Gastroesophageal sphincter (tissue), 4 donors: ENCODE measurements at regions not wholly inside any gene's neighbourhood (a gene's known extent, or its start where the extent isn't known, plus 50 kb on each side); places are given as distances from the start of the nearest gene placed in this dataset.

Experiments
- ATAC-seq: fragments of 150-250 bp; one replicate; pipeline ENCODE4 v1.9.1; 2016; ENCODE audit warnings: mild to moderate bottlenecking, moderate library complexity
- H3K27ac ChIP-seq, 4 donors: fragments of 200-600 bp; sonication (generic) in 3 of 4; 1 replicate in 3 of 4; 2 replicates in 1 of 4; pipeline ENCODE4 v1.5.1; 2016 to 2019
- H3K27me3 ChIP-seq: fragments of 200-600 bp; sonication (generic); one replicate; pipeline ENCODE4 v1.5.1; 2019
- H3K36me3 ChIP-seq, 2 donors: fragments of 200-600 bp; sonication (generic); one replicate each; pipeline ENCODE4 v1.5.1; 2019; ENCODE audit warnings: control low read depth in 1 of 2
- H3K4me1 ChIP-seq, 3 donors: fragments of 200-600 bp; sonication (generic); 1 replicate in 2 of 3; 2 replicates in 1 of 3; pipeline ENCODE4 v1.5.1; 2016 to 2019; ENCODE audit warnings: control low read depth in 2 of 3
- H3K4me3 ChIP-seq, 2 donors: fragments of 200-600 bp; sonication (generic); one replicate each; pipeline ENCODE4 v1.5.1; 2019; ENCODE audit warnings: mild to moderate bottlenecking in 1 of 2, moderate library complexity in 1 of 2
- H3K9me3 ChIP-seq, 3 donors: fragments of 200-600 bp; sonication (generic); one replicate each; pipeline ENCODE4 v1.5.1; 2017 to 2019; ENCODE audit warnings: control low read depth in 2 of 3
- CTCF ChIP-seq, 4 experiments: fragments of 200-600 bp in 2 of 4; fragments of 450-650 bp in 2 of 4; sonication (generic) in 1 of 4; IDR thresholded peaks; one replicate each; pipeline ENCODE4 v1.5.1; 2017 to 2019; ENCODE audit warnings: antibody characterized with exemption in 4 of 4, mild to moderate bottlenecking in 2 of 4, moderate library complexity in 2 of 4
- EP300 ChIP-seq: sonication (generic); formaldehyde crosslinking; IDR thresholded peaks from one replicate; pipeline ENCODE4 v1.6.1; 2017; ENCODE audit warnings: antibody characterized with exemption, mild to moderate bottlenecking
- POLR2A ChIP-seq, 2 donors: fragments of 450-650 bp; IDR thresholded peaks; one replicate each; pipeline ENCODE4 v1.6.1; 2017; ENCODE audit warnings: antibody characterized with exemption in 2 of 2, mild to moderate bottlenecking in 2 of 2, moderate library complexity in 1 of 2
- POLR2AphosphoS5 ChIP-seq: sonication (generic); formaldehyde crosslinking; IDR thresholded peaks from one replicate; pipeline ENCODE4 v1.6.1; 2017; ENCODE audit warnings: antibody characterized with exemption
- WGBS, 2 donors: methylation state at CpG; one replicate each; pipeline ENCODE4 v1.1.5; 2018; ENCODE audit warnings: low coverage in 1 of 2; 5-methylcytosine and 5-hydroxymethylcytosine counted together

- 81 to 100% methylated on average over 2 to 5 of the region's 6 CpGs for WGBS, 2 donors
- no peak for TF ChIP-seq POLR2AphosphoS5
- TF ChIP-seq POLR2A (IDR thresholded peaks at IDR 0.05), result no peak
- TF ChIP-seq CTCF (IDR thresholded peaks at IDR 0.05), result no peak
- no peak for TF ChIP-seq EP300
Measured at GRCh38 chr2:17228461-17228860, 289.8 kb downstream of the RAD51AP2 start.

DNA sequence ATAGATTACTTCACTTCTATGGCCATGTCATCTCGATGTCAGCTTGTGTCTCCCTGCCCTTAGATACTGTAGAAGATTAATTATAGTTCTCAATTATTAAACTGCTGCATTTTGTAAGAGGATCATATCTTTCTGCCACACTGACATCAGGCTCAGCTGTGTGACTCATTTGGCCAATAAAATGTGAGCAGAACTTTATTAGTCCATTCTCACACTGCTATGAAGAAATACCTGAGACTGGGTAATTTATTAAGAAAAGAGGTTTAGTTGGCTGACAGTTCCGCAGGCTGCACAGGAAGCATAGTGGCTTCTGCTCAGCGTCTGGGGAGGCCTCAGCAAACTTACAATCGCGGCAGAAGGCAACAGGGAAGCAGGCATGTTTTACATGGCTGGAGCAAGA lies 290.4 kb downstream of the RAD51AP2 start:
- H3K27ac ChIP-seq, result no peak overlapping the region
- TF ChIP-seq CTCF (IDR thresholded peaks at IDR 0.05) (no peak), EP300 (no peak), POLR2AphosphoS5 (no peak)
- H3K4me1 ChIP-seq, result no peaks in the 10 kb centered on the region
- WGBS, 2 donors, result 71 to 92% methylated on average over 5 of the region's 5 CpGs
- no peak for ATAC-seq
- H3K36me3 ChIP-seq, result no peaks in the 10 kb centered on the region
- no peaks in the 10 kb centered on the region for H3K9me3 ChIP-seq
- no peaks in the 10 kb centered on the region for H3K27me3 ChIP-seq
- H3K4me3 ChIP-seq, result no peak overlapping the region

More at GRCh38 chr2:17228461-17228860, 289.8 kb downstream of the RAD51AP2 start:
- Histone ChIP-seq H3K9me3 (no peaks in the 10 kb centered on the region), H3K27ac (no peak overlapping the region), H3K27me3 (no peaks in the 10 kb centered on the region), H3K4me1 (no peaks in the 10 kb centered on the region), H3K36me3 (no peaks in the 10 kb centered on the region), H3K4me3 (no peak overlapping the region)
- no peak for ATAC-seq

DNA sequence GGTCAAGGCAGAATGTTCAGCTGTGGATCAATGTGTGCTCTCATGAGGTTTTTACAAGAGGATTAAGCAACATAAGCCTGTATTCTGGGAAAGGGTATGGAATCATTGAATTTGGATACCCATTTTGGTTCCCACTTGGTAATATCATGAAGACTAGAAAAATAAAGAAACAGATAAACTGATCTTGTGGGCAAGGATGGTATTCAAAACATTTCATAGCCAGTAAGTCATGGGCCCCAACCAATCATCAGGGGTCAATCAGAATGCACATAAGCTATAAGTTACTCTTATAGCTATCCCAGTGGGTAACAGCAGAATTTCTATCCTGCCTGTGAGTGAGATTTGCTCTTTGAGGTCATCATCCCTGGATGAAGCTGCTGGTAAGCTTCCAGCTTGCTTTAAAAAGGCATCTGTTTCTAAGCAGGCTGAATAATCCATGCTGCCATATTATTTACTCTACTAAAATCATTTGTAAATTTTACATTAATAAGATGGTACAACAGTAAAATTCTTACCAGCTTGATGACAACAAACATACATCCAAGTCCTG lies 291.2 kb downstream of the RAD51AP2 start:
- TF ChIP-seq EP300 (no peak), CTCF (IDR thresholded peaks at IDR 0.05) (no peak), POLR2A (IDR thresholded peaks at IDR 0.05) (no peak), POLR2AphosphoS5 (no peak)
- H3K36me3 ChIP-seq, result no peaks in the 10 kb centered on the region
- no peak overlapping the region for H3K27ac ChIP-seq
- ATAC-seq, result no peak
- H3K4me3 ChIP-seq, result no peak overlapping the region
- no peaks in the 10 kb centered on the region for H3K27me3 ChIP-seq
- no peaks in the 10 kb centered on the region for H3K4me1 ChIP-seq
- no peaks in the 10 kb centered on the region for H3K9me3 ChIP-seq

GRCh38 chr2:17223211-17223610 lies 295.0 kb downstream of the RAD51AP2 start:
- Histone ChIP-seq H3K9me3 (no peaks in the 10 kb centered on the region), H3K4me1 (no peaks in the 10 kb centered on the region), H3K4me3 (no peak overlapping the region), H3K27ac (no peak overlapping the region), H3K36me3 (no peaks in the 10 kb centered on the region), H3K27me3 (no peaks in the 10 kb centered on the region)
- 60 to 73% methylated on average over 4 of the region's 4 CpGs for WGBS, 2 donors
- TF ChIP-seq POLR2AphosphoS5 (no peak), EP300 (no peak), CTCF (IDR thresholded peaks at IDR 0.05) (no peak), POLR2A (IDR thresholded peaks at IDR 0.05) (no peak)
- ATAC-seq, result no peak

DNA sequence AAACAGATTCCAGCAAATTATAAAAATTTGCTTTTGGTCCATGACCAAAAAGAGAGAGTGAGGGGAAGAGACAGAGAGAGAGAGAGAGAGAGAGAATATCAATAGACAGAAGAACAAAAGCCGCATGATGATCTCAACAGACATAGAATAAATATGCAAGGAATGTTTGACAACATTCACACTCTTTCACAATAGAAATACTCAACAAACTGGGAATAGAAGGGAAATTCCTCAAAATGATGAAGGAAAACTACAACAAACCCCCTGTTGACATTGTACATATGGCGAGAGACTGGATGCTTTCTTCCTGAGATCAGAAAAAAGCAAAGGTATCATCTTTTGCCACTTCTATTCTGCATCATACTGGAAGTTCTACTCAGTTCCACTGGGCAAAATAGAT lies 309.7 kb downstream of the RAD51AP2 start:
- H3K27me3 ChIP-seq, result no peaks in the 10 kb centered on the region
- H3K4me3 ChIP-seq, result no peak overlapping the region
- H3K27ac ChIP-seq, result no peak overlapping the region
- no peaks in the 10 kb centered on the region for H3K4me1 ChIP-seq
- no peak for TF ChIP-seq POLR2A (IDR thresholded peaks at IDR 0.05)
- no peak for TF ChIP-seq CTCF (IDR thresholded peaks at IDR 0.05)
- no peak for TF ChIP-seq EP300
- no peak for TF ChIP-seq POLR2AphosphoS5
- no peaks in the 10 kb centered on the region for H3K9me3 ChIP-seq
- no peak for ATAC-seq
- H3K36me3 ChIP-seq, result no peaks in the 10 kb centered on the region
- WGBS, 2 donors, result 37 to 63% methylated on average over 2 of the region's 2 CpGs
